PC-3 (cell line): ENCODE measurements at regions not wholly inside any gene's neighbourhood (a gene's known extent, or its start where the extent isn't known, plus 50 kb on each side); places are given as distances from the start of the nearest gene placed in this dataset.
"Not testable (repeated sequence)": the region's sequence is repeated elsewhere in the genome, so short reads cannot be mapped to it uniquely, and the experiment has no call there.

Experiments
- CTCF ChIP-seq: fragments of 300-600 bp; sonication (generic); conservative IDR thresholded peaks from 2 replicates; pipeline ENCODE4 v1.5.1; 2017; ENCODE audit warnings: antibody characterized with exemption, low read depth, mild to moderate bottlenecking, low read length
- EZH2phosphoT487 ChIP-seq: fragments of 300-600 bp; sonication (generic); IDR thresholded peaks from 2 replicates; pipeline ENCODE4 v1.6.1; 2018; ENCODE audit warnings: mild to moderate bottlenecking, antibody characterized with exemption, low read length, borderline replicate concordance

GRCh38 chr21:17293016-17293562, 219.8 kb upstream of the CXADR start:
- TF ChIP-seq CTCF, EZH2phosphoT487: not testable (repeated sequence)
